Inflammatory macrophage (primary cell): ENCODE measurements at regions not wholly inside any gene's neighbourhood (a gene's known extent, or its start where the extent isn't known, plus 50 kb on each side); places are given as distances from the start of the nearest gene placed in this dataset.

ENCODE experiments used
- DNase-seq, 2 donors: peaks; one replicate each; pipeline ENCODE4 v3.0.0-alpha.2; 2020 to 2022

DNA sequence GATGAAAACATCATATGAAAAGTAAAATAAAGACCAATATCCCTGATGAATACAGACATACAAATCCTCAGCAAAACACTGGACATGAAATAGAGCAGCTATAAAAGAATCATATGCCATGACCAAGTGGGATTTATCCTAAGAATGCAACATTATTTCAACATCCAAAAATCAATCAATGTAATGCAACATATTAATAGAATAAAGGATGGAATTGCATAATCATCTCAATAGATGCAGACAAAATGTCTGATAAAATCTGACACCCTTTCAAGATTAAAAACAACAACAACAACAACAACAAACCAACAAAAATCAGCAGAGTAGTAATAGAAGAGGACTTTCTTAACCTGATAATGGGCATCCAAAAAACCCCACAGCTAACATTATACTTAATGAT, 63.8 kb upstream of the IL1R1 start:
- DNase-seq, result no peak

DNA sequence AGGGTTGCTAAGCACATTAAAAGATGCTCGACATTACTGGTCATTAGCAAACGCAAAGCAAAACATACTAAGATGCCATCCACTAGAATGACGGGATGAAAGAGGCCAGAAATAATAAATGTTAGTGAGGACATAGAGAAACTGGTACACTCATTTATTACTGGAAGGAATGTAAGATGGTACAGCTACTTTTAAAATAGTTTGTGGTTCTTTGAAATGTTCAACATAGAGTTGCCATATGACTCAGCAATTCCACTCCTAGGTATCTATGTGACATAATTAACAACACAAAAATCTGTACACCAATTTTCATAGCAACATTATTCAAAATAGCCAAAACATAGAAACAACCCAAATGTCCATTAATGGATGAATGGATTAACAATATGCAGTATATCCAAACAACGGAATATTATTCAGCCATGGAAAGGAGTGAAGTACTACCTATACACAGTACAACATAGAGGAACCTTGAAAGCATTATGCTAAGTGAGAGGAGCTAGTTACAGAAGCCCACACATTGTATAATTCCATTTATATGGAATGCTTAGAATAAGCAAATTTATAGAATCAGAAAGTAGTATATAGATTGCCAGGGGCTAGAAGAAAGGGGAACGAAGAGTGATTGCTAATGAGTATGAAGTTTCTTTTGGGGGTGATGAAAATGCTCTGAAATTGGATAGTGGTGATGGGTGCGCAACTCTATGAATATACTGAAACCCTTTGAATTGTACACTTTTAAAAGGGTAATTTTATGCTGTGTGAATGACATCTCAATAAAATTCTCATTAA, 61.9 kb upstream of the IL1R1 start:
- no peak for DNase-seq

DNA sequence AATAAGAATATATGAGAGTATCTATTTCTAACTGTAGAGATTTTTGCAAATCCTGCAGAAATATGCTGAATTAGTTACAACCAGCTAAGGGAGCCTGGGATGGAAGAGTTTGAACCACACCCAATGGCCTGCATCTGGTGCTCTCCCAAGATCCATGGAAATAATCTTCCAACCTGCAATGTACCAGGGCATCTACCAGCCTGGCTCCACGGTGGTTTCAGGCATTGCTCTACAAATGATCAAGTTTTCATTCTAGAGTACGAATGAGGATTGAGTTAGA, 61.4 kb upstream of the IL1R1 start:
- DNase-seq, result no peak

DNA sequence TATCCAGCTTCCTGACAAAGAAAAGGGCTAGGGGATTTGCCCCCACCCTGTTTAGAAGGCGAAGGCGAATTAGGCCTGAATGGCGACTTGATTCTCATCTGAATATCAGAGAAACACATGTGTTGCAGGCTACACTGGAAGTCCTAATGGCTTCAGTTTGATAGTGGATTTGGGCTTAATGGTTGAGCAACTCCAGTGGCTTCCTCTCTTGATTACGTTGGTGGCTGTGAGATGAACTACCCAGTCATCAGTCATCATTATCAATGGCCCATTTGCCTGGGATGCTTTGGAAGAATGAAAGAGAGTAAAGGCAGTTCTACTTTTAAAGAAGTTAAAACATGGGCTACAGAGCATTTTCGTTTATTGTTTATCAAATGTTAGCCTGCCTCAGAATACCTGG, 60.9 kb upstream of the IL1R1 start:
- DNase-seq, result peak; percentile 41 to 42

GRCh38 chr2:102082571-102083392, 59.8 kb upstream of the IL1R1 start:
- peak; percentile 92 to 94 for DNase-seq

GRCh38 chr2:102083393-102083703, 59.2 kb upstream of the IL1R1 start:
- no peak for DNase-seq

DNA sequence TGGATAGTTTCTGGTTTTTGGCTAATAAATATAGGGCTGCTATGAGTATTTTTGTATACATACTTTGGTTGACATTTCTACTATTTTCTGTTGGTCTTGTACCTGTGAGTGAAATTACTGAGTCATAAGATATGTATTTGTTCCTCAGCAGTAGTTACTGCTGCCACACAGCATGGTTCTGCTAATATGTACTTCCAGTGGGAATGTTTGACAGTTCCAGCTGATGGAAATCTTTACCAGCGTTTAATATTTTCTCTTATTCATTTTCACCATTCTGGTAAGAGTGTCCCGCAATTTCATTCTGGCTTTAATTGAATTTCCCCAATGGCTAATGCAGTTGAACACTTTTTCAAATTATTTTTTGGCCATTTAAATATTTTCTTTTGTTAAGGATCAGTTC, 57.9 kb upstream of the IL1R1 start:
- peak in 1 of 2 donors; percentile 0 for DNase-seq

DNA sequence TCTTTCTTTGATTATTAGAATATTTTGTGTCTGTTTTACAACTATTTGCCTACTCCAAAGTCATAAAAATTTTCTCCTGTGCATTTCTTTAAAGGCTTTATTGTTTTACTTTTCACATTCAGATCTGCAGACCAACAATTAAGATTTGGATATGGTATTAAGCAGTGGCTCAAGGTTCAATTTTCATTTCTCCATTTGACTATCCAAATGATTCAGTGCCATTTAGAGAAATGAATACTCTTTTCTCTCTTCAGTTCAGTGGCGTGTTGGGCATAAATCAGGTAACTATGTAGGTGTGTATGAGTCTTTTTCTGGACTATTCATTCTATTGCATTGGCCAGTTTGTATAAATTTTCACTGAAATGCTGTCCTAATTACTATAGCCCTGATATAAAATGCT, 57.3 kb upstream of the IL1R1 start:
- peak in 1 of 2 donors; percentile 1 for DNase-seq

DNA sequence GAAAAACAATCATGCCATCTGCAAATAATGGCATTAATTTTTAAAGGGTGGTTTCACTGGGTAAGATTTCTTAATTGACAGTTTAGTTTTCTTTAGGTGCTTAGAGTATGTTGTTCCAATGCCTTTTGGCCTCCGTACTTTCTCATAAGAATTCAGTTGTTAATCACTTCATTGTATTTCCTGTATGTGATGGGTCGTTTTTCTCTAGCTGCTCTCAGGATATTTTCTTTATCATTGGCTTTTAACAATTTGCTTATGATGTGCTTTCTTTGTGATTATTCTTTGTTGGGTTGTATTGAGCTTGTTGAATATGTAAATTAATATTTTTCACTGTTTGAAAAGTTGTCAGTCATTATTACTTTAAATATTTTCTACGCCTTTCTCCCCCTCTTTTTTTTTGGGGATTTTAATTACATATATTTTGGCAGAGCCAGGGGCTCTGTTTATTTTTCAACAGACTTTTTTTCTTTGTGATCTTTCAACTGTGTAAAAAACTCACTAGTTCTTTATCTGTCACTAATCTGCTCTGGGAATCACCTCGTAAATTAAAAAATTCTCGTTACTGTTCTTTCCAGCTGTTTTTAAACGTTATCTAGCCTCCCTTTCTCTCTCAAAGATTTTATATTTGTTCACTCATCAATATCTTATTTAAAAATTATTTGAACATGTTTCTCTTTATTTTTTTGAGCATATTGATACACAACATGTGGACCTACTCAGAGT, 56.2 kb upstream of the IL1R1 start:
- peak in 1 of 2 donors; percentile 1 for DNase-seq

DNA sequence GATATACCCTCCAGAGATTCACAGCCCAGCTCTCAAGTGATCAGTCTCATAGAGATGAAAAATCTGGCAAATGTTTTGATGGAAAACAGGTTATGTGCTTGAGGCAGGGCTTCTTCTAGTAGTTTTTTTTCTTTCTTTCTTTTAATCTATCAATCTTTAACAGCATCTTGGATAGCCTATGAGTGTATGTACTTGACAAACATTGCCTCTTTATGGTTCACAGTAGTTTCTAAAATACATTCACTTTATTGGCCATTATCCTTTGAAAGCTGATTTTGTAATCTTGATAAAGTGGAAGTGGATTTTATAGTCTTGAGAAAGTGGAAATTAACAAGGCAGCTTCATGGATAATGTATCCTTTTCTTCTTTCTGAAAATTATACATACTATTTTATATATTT, 51.4 kb upstream of the IL1R1 start:
- DNase-seq, result no peak

GRCh38 chr2:102091908-102092307, 50.6 kb upstream of the IL1R1 start:
- DNase-seq, result no peak

DNA sequence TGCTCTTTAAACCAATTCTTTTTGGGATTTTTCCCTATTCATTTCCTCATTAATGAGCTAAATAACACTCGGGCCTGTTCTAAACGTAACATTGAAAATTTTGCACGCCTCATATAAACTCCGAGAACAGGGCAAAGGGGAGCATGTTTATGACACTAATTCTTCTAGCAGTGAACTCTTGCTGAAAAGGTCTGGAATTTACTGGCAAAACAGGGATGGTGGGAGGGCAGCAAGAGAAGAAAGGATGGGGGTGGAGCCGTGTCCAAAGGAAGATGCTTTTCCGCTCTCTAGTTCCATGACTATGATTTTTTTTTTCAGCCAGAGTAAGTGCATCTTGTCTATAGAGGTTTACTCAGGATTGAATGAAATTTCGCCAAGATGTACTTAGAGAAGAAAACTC, 50.0 kb upstream of the IL1R1 start:
- peak in 1 of 2 donors; percentile 0 for DNase-seq
